Femur (tissue), 1 donor: ENCODE measurements at regions not wholly inside any gene's neighbourhood (a gene's known extent, or its start where the extent isn't known, plus 50 kb on each side); places are given as distances from the start of the nearest gene placed in this dataset.
"Not testable (repeated sequence)": the region's sequence is repeated elsewhere in the genome, so short reads cannot be mapped to it uniquely, and the experiment has no call there.

Experiments
- DNase-seq: peaks from one replicate; pipeline ENCODE4 v3.0.0-alpha.2; 2017

DNA sequence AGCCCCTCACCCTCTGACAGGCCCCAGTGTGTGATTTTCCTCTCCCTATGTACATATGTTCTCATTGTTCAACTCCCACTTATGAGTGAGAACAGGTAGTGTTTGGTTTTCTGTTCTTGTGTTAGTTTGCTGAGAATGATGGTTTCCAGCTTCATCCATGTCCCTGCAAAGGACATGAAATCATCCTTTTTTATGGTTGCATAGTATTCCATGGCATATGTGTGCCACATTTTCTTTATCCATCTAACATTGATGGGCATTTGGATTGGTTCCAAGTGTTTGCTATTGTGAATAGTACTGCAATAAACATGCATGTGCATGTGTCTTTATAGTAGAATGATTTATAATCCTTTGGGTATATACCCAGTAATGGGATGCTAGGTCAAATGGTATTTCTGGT, 223.7 kb upstream of the VLDLR start:
- DNase-seq, result not testable (repeated sequence)

DNA sequence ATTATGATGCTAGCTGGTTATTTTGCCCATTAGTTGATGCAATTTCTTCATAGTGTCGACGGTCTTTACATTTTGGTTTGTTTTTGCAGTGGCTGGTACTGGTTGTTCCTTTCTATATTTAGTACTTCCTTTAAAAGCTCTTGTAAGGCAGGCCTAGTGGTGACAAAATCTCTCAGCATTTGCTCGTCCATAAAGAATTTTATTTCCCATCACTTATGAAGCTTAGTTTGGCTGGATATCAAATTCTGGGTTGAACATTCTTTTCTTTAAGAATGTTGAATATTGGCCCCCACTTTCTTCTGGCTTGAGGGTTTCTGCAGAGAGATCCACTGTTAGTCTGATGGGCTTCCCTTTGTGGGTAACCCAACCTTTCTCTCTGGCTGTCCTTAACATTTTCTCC, 219.8 kb upstream of the VLDLR start:
- DNase-seq, result not testable (repeated sequence)

DNA sequence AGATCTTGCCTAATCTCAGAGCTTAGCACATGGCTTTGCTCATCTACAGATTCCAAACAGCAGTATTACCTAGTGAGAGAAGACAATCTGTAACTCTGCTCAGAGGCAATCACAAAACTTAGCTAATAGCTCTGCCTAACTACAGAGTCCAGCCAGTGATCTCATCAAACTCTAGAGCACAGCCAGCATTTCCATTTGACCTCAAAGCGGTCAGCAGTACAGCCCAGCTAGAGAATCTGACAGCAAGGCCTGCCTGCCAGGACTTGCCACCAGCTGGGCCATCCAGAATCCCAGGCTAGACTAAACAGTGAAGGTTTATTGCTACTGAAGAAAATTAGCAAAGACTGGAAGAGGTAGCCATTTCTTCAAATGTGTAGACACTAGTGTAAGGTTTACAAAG, 217.9 kb upstream of the VLDLR start:
- DNase-seq, result no peak

DNA sequence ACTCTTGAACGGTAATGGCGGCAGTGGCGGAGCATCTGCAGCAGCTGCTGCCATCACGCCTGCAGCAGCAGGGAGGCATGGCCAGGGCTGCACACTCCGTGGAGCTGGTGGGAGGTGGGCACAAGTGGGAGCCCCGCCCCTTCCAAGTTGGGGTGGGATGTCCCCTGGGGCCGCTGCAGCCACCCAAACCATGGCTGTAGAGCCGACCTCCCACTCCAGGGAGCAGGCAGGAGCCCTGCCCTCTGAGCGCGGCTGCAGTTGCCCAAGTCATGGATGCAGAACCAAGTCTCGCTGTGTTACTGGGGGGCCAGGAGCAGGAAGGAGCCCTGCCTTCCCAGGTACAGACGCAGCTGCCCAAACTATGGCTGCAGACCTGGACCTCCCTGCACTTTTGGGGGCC, 215.3 kb upstream of the VLDLR start:
- DNase-seq, result no peak

DNA sequence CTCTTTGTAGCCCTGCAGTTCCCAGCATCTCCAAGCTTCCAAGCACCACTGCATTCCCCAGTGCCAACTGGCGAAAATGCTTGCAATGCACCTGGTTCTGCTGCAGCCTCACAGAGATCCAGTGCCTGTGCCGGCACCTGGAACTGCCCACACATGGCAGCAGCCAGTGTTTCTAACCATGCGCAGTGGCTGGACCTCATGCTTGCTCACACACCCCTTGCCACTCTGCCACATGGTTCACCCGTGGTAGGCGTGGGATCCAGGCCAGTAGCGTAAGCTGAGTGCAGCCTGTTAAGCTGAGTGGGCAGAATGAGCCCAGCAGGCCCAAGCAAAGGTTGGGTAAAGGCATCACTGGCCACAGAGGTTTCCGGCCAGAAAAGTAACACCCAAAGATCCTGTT, 214.1 kb upstream of the VLDLR start:
- no peak for DNase-seq

DNA sequence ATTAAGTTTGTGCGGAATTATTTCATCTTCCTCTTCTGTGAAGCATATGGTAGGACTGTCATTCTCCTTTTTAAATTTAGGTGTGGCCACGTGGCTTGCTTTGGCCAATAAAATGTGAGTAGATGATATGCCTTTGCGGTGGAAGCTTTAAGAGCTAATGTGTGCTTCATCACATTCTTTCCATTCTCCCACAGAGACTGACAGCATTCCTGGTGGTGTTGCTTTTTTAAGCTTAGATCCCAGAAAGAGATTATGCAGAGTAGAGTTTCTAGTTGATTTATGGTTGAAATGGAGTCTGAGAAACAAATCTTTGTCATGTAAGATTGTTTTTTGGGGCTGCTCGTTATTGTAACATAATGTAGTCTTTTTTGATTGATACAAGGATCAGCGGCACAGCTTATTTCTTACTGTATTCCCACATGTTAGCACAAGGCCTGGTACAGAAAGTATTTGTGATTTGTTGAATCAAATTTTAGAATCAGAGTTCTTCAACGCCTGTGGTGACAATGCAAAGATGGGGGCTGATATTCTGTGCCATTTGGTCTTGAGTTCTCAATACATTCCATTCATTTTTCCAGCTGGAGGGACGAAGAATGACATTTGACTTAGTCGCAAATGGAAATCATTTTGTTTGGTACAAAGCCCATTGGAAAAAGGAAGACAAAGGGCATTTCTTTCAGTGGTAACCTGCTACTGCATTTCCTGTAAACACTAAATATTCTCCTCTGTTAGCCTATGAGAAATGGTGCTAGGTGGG, 209.9 kb upstream of the VLDLR start:
- no peak for DNase-seq

DNA sequence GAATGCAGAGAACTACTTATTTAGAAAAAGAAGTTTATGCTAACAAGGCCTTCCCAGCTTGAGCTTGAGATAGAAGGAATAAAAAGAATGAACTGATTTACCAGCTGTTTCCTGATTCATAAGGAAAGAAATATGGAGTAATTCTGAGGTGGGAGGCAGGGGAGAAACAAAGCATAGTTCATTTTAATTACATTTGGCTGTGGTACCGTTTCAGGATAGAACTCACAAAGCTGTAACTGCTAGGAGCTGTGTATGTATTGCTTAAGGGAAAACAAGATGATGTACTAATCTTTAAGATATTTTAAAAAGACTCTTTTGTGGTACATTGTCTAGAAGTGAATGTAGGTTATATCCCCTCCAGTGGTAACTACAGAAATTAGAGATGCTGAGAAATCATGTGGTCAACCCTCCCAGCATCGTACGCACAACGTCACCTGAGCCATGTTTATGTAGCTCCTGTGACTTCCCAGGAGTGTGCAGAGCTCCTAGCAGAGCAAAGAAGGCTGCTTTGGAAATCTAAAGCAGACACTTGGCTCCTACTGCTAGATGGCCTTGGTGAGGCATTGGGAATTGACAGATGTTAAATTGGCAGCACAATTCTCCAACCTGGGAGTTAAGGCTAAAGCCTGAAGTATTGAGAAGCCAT, 208.3 kb upstream of the VLDLR start:
- DNase-seq, result peak; percentile 73

DNA sequence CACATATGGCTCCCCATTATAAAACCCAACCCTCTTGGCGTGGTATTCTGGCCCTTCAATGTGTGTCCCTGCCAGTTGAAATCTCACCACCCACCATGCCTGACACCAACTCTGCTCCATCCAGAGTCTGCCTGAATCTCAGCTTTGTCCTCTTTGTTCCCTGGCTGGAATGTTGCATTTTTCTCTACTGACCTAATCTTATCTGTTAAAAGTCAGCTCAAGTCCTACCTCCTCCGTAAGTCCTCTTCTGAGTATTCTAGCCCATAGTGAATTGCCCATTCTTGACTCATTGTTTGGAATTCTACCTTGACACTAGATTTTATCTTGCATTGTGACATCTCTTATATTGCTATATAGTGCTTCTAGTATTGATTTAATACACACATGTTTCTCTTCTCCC, 207.1 kb upstream of the VLDLR start:
- DNase-seq, result no peak

DNA sequence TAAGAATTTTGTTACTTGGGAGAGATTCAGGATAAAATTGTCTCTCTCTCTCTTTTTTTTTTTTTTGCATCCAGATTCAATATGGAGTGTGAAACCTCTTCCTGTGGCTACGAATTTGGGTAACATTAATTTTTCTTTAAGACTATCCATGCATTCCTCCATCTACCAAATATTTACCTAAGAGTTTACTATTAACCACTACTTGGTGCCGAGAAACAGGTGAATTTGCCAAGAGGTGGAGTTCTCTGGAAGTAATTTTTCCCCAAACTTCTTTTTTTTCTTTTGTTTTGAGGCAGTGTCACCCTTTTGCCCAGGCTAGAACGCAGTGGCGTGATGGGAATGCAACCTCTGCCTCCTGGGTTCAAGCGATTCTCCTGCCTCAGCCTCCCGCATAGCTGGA, 206.3 kb upstream of the VLDLR start:
- DNase-seq, result no peak

DNA sequence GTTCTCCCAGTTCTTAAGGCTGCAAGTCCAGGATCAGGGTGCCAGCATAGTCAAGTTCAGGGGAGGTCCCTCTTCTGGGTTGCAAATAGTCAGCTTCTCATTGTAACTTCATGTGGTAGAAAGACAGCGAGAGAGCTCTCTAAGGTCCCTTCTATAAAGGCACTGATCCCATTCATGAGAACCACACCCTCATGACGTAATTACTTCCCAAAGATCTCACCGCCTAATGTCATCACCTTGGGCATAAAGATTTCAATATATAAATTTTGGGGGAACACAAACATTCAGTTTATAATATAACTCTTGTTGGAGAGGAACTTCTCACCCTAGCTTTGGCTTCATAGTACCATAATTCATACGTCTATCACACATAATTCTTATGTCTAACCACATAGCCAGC, 203.9 kb upstream of the VLDLR start:
- DNase-seq, result no peak

DNA sequence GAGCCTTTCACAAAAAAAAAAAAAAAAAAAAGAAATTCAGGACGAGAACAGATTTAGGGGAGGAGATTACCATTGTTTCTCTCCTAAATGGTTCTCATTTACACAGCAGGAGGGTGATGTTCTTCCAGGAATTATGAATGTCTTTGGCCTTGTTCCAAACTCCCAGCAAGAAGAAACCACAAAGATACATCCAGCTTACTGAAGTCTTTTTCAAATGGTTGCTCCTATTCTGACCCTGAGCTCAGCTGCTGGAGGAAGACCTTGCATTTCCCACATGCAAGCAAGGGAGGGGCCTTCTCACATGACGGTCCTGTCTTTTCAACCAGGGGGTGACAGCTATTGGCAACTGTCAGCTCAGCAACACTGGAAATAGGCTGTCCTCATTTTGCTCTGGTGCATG, 203.0 kb upstream of the VLDLR start:
- peak; percentile 51 for DNase-seq

DNA sequence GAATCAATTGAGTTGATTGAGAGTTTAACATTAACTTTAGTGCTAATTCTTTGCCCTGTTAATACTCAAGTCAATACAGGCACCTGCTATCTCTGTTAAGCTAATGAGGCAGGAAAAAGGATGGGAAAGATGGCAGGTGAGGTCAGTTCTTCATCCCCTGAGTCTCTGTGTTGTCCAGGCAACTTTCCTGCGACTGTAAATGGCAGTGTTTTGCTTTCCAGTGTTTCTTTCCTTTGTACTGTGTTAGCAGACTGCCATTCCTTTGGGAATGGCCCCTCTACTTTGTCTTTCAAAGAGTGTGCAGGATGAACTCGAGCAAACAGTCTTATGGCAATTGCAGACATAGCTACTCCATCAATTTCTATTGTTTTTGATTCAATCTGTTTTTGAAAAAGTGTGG, 202.2 kb upstream of the VLDLR start:
- no peak for DNase-seq

DNA sequence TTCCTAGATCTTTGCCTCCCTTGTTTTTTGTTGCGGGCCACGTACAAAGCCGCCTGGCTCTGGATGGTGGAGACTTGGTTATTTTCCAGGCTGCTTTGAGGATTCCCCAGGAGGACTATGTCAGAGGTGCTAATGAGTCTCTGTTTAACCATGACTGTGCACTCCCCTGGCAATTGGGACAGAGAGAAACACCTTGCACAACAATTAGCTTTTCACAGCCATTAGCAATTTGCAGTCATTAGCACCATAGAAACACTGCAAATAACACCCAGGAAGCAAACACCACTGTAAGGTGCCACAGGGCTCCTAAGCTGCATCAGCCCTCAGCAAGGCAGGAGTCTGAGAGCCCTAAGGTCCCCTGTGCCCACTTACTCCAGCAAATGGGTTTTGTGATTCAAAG, 201.0 kb upstream of the VLDLR start:
- no peak for DNase-seq

DNA sequence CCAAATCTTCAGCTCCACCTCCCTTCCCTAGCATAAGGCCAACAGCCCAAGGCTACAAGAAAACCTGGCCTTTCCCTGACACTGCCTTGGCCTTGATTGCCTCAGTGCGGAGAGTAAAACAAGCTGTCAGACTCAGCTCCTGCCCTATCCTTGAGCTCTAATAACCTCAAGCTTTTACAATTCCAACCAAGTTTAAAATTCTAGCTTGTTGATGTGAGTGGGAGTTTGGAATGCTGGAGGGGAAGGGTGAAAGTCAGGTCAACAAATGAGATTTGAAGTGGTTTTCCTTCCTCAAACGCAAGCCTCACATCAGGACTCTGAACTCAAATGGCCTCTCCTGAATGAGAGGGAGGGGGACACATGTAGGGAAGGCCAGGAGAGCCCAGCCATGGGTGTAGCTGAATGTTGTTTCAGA, 197.0 kb upstream of the VLDLR start:
- DNase-seq, result no peak

DNA sequence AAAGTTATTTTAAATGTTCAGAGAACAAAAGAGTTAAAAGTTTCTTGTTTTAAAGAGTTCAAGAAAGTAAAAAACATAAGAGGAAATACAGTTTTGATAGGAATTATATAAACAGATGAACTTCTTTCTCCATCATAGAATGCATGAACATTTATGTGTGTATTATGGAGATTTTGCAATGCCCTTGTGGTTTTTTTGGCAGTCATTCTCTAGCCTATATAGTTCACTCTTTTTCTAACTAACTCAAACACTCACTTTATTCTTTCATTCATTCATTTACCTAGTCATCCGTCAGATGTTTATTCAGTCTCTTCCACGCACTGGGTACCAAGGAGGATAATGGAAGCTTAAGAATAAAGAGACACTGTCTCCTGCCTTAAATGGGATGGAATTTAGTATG, 195.9 kb upstream of the VLDLR start:
- DNase-seq, result no peak

DNA sequence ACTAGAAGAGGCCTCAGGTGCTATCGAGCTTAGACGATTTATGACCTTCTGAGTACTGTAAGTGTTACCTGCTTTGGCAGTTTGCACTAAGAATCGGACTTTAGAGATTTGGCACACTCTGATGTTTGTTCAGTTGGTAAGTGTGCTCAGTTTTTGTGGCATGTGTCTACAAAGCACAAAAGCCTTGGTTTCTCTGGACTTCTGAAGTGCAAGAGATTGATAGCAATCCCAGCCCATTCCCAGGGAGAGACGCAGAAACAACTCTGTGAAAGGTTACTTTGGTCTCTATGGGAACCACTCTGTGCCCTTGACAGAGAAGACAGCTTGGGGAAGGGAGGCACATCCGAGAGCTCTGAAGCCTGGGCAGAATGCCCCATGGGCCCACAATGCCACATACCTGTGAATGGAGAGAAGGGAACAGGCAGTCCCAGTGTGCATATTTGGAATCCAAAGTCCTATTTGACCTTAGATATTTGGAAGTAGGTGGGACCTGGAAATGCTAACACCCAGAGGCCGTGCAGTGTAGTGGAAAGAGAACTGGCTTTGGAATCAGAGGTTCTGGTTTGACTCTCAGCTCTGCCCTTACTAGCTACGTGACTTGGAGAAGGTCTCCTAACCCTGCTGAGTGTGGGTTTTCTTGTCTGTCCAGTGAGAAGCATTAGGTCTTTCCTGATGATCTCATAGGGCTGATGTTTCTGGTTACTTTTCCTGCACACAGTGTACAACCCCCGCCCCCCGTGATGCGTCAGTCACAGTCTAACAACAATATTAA, 194.3 kb upstream of the VLDLR start:
- DNase-seq, result no peak

DNA sequence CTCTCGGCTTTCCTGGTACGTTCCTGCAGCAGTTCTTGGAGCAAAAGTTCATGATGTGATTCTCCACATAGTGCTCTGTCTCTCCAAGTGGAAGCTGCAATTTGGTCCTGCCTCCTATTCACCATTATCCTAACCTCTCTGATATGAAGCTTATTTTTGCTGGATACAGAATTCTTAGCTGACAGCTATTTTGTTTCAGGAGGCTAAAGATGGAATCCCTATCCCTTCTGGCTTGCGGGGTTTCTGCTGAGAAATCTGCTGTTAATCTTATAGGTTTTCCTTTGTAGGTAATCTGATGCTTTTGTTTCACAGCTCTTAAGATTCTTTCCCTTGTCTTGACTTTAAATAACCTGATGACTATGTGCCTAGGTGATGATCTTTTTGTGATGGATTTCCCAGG, 181.6 kb upstream of the VLDLR start:
- DNase-seq, result no peak

DNA sequence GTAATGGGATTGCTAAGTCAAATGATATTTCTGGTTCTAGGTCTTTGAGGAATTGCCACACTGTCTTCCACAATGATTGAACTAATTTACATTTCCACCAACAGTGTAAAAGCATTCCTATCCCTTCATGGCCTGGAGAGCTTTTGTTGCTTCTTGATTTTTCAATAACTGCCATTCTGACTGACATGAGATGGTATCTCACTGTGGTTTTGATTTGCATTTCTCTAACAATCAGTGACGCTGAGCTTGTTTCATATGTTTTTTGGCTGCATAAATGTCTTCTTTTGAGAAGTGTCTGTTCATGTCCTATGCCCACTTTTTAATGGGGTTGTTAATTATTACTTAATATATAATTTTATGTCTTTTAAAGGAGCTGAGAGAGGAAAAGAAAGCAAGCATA, 177.7 kb upstream of the VLDLR start:
- not testable (repeated sequence) for DNase-seq

DNA sequence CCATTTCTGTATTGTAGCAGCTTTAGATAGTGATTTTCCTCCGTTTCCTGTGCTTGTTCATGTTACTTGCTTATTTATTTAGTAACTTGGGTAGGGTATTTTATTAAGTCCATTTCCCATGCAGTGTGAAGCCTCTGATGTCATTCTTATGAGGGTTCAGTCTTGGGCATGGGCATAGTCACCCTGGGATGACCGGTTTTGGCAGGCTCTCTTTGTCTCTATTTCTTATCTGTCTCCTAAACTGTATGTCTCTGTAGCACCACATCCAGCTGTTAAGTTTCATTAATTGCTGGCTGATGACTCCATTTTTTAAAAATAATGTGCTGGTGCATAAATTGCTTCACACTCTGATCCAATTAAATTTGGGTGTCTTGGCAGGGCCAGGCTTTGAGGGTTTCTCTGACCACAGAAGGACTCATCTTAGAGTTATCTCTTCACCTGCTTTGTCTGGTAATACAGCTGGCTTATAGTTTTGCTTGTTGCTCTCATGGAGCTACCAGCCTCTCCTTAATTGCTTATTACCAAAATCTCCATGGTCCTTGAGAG, 173.3 kb upstream of the VLDLR start:
- no peak for DNase-seq

DNA sequence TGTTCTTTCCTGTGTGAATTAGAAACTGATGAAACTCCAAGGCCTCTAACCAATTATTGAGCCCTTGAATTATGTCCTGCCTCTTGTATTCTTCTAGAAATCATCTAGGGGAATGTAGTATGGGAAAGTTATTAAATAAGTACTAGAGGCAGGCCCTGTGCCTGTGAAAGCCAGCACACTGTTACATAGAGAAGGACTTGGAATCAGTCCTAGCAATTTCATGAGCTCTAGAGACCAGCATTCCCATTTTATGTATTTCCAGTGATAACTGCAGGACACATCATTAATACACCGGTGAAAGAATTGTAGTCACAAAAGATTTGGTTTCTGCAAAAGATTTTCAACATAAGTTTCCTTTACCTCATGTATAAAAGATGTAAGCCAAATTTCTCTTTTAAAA, 168.5 kb upstream of the VLDLR start:
- DNase-seq, result no peak

DNA sequence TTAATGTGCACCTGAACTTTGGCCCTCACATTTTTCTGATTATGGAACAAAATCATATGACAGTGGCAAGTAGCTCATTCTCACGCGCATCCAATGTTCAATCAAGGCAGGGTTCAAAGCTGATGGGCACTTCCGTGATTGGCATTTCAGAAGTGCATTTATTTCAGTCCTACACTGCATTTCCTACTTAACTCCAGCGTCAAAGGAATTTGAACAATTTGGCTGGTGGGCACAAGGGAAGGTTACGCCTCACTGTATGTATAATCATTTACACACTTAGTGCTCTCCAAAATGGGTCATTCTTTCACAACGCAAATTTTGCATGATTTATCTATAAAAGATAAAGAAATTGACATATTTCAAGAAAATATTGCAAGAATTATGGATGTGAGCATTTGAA, 167.9 kb upstream of the VLDLR start:
- no peak for DNase-seq

DNA sequence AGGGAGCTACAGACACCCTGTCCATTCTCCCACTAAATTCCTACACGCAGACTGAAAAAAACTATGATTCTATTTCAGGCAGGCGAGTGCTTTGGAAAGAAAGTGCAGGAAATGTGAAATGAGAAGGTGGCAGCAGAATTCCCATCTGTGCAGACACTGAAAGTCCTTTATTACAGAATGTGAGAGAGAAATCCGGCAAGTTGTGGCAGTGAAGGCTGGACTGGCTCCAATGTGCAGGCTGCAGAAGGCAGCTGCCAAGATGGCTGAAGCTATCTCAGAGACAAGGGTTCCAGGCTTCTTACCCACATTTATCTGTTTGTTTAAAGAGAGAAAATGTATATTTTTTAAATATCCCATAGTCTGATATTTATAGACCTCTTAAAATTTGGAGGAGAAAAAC, 161.8 kb upstream of the VLDLR start:
- no peak for DNase-seq

DNA sequence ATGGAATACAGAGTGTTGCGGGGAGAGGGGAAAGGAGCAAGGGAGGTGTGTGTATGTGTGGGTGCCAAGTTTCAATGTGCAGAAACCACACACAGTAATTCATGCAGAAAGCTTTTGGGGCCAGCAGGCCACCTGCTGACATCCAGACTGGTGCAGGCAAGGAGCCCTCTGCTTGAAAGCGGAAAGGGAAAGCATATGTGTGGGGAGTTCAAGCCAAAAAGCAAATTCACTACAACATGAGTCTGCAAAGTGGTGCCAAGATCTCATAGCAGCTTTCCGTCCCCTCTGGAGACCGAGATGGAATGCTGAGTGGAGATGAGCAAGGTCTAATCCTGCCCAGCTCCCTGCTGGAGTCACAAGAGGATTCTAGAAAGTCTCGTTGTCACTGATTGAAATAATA, 159.7 kb upstream of the VLDLR start:
- DNase-seq, result peak; percentile 82

DNA sequence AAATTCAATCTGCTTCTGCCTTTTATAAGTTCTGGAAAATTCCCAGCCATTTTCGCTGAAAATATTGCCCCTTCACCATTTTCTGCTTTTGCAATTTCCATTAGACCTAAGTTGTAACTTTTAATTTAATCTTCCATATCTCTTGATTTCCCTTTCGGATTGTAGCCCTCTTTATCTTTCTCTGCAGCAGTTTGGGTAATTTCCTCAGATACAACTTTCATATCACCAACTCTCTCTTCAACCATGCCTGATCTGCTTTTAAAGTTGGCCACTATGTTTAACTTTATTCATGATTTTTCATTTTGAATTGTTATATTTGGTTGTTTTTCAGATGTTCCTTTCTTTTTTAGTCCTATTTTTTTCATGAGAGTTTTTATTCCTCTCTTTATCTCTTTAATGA, 157.0 kb upstream of the VLDLR start:
- DNase-seq, result no peak
